Suprapubic skin (tissue), 4 donors: ENCODE measurements at regions not wholly inside any gene's neighbourhood (a gene's known extent, or its start where the extent isn't known, plus 50 kb on each side); places are given as distances from the start of the nearest gene placed in this dataset.

ENCODE experiments used
- DNase-seq, 2 donors: peaks; one replicate each; pipeline ENCODE4 v3.0.0-alpha.2; 2019; ENCODE audit warnings: low spot score in 2 of 2
- H3K27ac ChIP-seq: fragments of 200-600 bp; sonication (generic); one replicate; pipeline ENCODE4 v1.5.1; 2019
- H3K27me3 ChIP-seq: fragments of 200-600 bp; sonication (generic); one replicate; pipeline ENCODE4 v1.5.1; 2019
- H3K36me3 ChIP-seq: fragments of 200-600 bp; sonication (generic); one replicate; pipeline ENCODE4 v1.5.1; 2019
- H3K4me1 ChIP-seq: fragments of 200-600 bp; sonication (generic); one replicate; pipeline ENCODE4 v1.5.1; 2019
- H3K4me3 ChIP-seq: fragments of 200-600 bp; sonication (generic); one replicate; pipeline ENCODE4 v1.5.1; 2019; ENCODE audit warnings: mild to moderate bottlenecking
- H3K9me3 ChIP-seq: fragments of 200-600 bp; sonication (generic); one replicate; pipeline ENCODE4 v1.5.1; 2019
- CTCF ChIP-seq, 2 donors: fragments of 200-600 bp in 1 of 2; fragments of 450-650 bp in 1 of 2; sonication (generic) in 1 of 2; IDR thresholded peaks; one replicate each; pipeline ENCODE4 v1.5.1; 2016 to 2019; ENCODE audit warnings: antibody characterized with exemption in 2 of 2, mild to moderate bottlenecking in 1 of 2, moderate library complexity in 1 of 2
- EP300 ChIP-seq: sonication (generic); formaldehyde crosslinking; IDR thresholded peaks from one replicate; pipeline ENCODE4 v1.6.1; 2017; ENCODE audit warnings: antibody characterized with exemption
- POLR2A ChIP-seq, 2 donors: fragments of 450-650 bp; IDR thresholded peaks; one replicate each; pipeline ENCODE4 v1.6.1; 2017; ENCODE audit warnings: antibody characterized with exemption in 2 of 2, mild to moderate bottlenecking in 2 of 2, moderate library complexity in 2 of 2
- POLR2AphosphoS5 ChIP-seq, 3 donors: sonication (generic); formaldehyde crosslinking; IDR thresholded peaks; one replicate each; pipeline ENCODE4 v1.6.1; 2017; ENCODE audit warnings: antibody characterized with exemption in 3 of 3
- WGBS: methylation state at CpG from one replicate; pipeline ENCODE4 v1.1.5; 2018; 5-methylcytosine and 5-hydroxymethylcytosine counted together

- no peak for TF ChIP-seq CTCF (IDR thresholded peaks at IDR 0.05)
- no peak for TF ChIP-seq POLR2AphosphoS5 (IDR thresholded peaks at IDR 0.05)
- TF ChIP-seq EP300, result no peak
- TF ChIP-seq POLR2A (IDR thresholded peaks at IDR 0.05), result no peak
- 33% methylated on average over 8 of the region's 8 CpGs for WGBS
- Histone ChIP-seq H3K9me3 (no peaks in the 10 kb centered on the region), H3K36me3 (no peaks in the 10 kb centered on the region), H3K4me3 (no peak overlapping the region), H3K27ac (no peak overlapping the region), H3K4me1 (peaks cover 14% of the 10 kb centered on the region), H3K27me3 (no peaks in the 10 kb centered on the region)
- DNase-seq, result no peak
These were observed 227.6 kb downstream of the KLF13 start for GRCh38 chr15:31554261-31554660.

- TF ChIP-seq POLR2AphosphoS5 (IDR thresholded peaks at IDR 0.05), result no peak
- no peak for TF ChIP-seq EP300
- no peak for TF ChIP-seq POLR2A (IDR thresholded peaks at IDR 0.05)
- TF ChIP-seq CTCF (IDR thresholded peaks at IDR 0.05), result no peak
- Histone ChIP-seq H3K27me3 (no peaks in the 10 kb centered on the region), H3K4me3 (no peak overlapping the region), H3K27ac (no peak overlapping the region), H3K36me3 (no peaks in the 10 kb centered on the region), H3K4me1 (peaks cover 14% of the 10 kb centered on the region), H3K9me3 (no peaks in the 10 kb centered on the region)
- WGBS, result 80% methylated on average over 3 of the region's 3 CpGs
- no peak for DNase-seq
These were observed 228.4 kb downstream of the KLF13 start for GRCh38 chr15:31555022-31555421.

GRCh38 chr15:31556494-31557150, 230.0 kb downstream of the KLF13 start:
- Histone ChIP-seq H3K27ac (no peak overlapping the region), H3K36me3 (no peaks in the 10 kb centered on the region), H3K27me3 (no peaks in the 10 kb centered on the region), H3K9me3 (no peaks in the 10 kb centered on the region), H3K4me3 (no peak overlapping the region), H3K4me1 (peaks cover 14% of the 10 kb centered on the region)
- 90% methylated on average over 9 of the region's 9 CpGs for WGBS
- DNase-seq, result no peak
- TF ChIP-seq POLR2AphosphoS5 (IDR thresholded peaks at IDR 0.05) (no peak), POLR2A (IDR thresholded peaks at IDR 0.05) (no peak)

GRCh38 chr15:31557899-31558298, 231.3 kb downstream of the KLF13 start:
- H3K4me1 ChIP-seq, result peaks cover 14% of the 10 kb centered on the region
- no peaks in the 10 kb centered on the region for H3K27me3 ChIP-seq
- H3K36me3 ChIP-seq, result no peaks in the 10 kb centered on the region
- TF ChIP-seq POLR2A (IDR thresholded peaks at IDR 0.05), result no peak
- no peak for TF ChIP-seq POLR2AphosphoS5 (IDR thresholded peaks at IDR 0.05)
- TF ChIP-seq EP300, result no peak
- no peak for TF ChIP-seq CTCF (IDR thresholded peaks at IDR 0.05)
- 61% methylated on average over 7 of the region's 7 CpGs for WGBS
- DNase-seq, result no peak
- no peaks in the 10 kb centered on the region for H3K9me3 ChIP-seq
- no peak overlapping the region for H3K27ac ChIP-seq
- H3K4me3 ChIP-seq, result no peak overlapping the region

GRCh38 chr15:31558840-31559239, 232.2 kb downstream of the KLF13 start:
- no peaks in the 10 kb centered on the region for H3K36me3 ChIP-seq
- no peaks in the 10 kb centered on the region for H3K9me3 ChIP-seq
- no peaks in the 10 kb centered on the region for H3K27me3 ChIP-seq
- no peak overlapping the region for H3K4me3 ChIP-seq
- 50% methylated on average over 8 of the region's 12 CpGs for WGBS
- no peak for TF ChIP-seq POLR2AphosphoS5 (IDR thresholded peaks at IDR 0.05)
- no peak for TF ChIP-seq CTCF (IDR thresholded peaks at IDR 0.05)
- no peak for TF ChIP-seq EP300
- TF ChIP-seq POLR2A (IDR thresholded peaks at IDR 0.05), result no peak
- H3K4me1 ChIP-seq, result peaks cover 13% of the 10 kb centered on the region
- no peak for DNase-seq
- no peak overlapping the region for H3K27ac ChIP-seq

GRCh38 chr15:31559786-31560185, 233.2 kb downstream of the KLF13 start:
- no peak for TF ChIP-seq POLR2AphosphoS5 (IDR thresholded peaks at IDR 0.05)
- no peak for TF ChIP-seq CTCF (IDR thresholded peaks at IDR 0.05)
- no peak for TF ChIP-seq POLR2A (IDR thresholded peaks at IDR 0.05)
- no peak for TF ChIP-seq EP300
- WGBS, result 94% methylated on average over 3 of the region's 3 CpGs
- Histone ChIP-seq H3K27me3 (no peaks in the 10 kb centered on the region), H3K9me3 (no peaks in the 10 kb centered on the region), H3K4me1 (peaks cover 4% of the 10 kb centered on the region), H3K4me3 (no peak overlapping the region), H3K36me3 (no peaks in the 10 kb centered on the region), H3K27ac (no peak overlapping the region)
- no peak for DNase-seq
